HG03439 (cell line): ENCODE measurements at regions not wholly inside any gene's neighbourhood (a gene's known extent, or its start where the extent isn't known, plus 50 kb on each side); places are given as distances from the start of the nearest gene placed in this dataset.
"Not testable (repeated sequence)": the region's sequence is repeated elsewhere in the genome, so short reads cannot be mapped to it uniquely, and the experiment has no call there.

Experiments
- ATAC-seq: cut with Tn5 transposase; IDR thresholded peaks from one replicate; pipeline ENCODE4 v1.9.1; 2021; ENCODE audit warnings: mild to moderate bottlenecking, moderate library complexity; ENCODE audit not compliant: unreplicated experiment

- ATAC-seq: not testable (repeated sequence)
These were observed 258.8 kb upstream of the PRKX start for GRCh38 chrX:3972104-3972858.

- no peak for ATAC-seq
These were observed 255.3 kb upstream of the PRKX start for GRCh38 chrX:3968749-3969148.

DNA sequence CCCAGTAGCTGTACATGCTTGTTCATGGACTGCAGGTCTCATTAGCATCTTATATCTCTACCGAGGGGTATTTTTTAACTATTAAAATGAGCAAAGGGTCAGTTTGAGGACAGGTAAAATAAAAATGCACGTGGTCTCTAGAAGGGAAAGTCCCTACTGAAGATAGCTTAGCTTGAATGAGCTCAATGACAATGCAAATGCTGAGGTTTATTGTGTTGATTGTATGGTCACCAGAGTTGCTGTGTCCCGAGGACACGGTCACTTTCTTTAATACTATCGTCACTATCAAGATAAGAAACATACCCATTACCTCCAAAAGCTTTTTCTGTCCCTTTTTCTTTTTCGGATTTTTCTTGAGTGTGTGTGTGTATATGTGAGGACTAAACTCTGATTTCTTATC is 250.5 kb upstream of the PRKX start:
- ATAC-seq: no peak

DNA sequence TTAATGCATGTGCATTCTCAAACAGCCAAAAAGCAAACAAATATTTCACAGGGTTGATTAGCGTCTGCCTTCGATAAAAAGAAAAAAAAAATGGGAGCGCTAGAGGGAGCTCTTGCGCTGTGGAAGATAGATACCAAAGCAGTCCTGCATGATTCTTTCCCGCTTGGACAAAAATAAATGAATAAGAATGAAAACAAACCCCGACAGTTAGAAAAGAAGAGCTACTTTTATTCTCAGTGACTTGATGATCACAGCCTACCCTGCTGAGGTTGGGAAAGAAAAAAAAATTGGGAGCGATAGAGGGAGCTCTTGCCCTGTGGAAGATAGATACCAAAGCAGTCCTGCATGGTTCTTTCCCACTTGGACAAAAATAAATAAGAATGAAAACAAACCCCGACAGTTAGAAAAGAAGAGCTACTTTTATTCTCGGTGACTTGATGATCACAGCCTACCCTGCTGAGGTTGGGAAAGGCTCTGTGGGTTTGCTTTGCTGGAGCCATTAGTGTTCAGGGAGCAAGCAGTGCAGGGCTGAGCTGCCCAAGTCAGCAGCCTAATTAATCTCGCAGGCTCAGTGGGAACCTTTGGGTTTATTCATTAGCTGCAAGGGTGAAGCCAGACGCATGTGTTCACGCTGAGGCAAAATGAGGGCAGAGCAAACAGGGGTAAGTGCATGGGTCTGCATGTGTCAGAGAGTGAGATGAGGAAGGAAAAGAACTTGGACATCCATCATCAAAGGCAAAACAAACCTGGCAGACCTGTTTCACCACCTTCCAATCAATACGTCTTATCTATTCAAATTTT is 249.3 kb upstream of the PRKX start:
- ATAC-seq: no peak

GRCh38 chrX:3960952-3961351 is 247.5 kb upstream of the PRKX start:
- no peak for ATAC-seq

DNA sequence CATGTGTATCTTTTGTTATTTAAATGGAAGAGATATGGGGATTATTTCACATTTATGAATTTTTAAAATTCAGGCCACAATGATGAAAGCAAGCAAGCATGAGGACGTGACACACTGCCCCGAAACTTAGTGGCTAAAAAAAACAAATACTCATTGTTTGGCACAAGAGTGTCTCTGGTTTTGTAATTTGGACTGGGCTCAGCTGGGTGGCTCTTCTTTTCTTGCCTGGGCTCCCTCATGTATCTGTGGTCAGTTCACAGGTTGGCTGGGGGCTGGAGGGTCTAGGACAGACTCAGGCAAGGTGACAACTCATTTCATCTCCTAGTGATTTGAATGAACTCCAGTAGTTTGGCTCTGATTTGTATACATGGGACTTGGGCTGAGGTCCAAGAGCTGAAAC is 238.4 kb upstream of the PRKX start:
- no peak for ATAC-seq

- ATAC-seq: no peak
These were observed 236.9 kb upstream of the PRKX start for GRCh38 chrX:3950373-3950772.

GRCh38 chrX:3943965-3944364 is 230.5 kb upstream of the PRKX start:
- no peak for ATAC-seq

- no peak for ATAC-seq
These were observed 226.7 kb upstream of the PRKX start for GRCh38 chrX:3940000-3940610.

DNA sequence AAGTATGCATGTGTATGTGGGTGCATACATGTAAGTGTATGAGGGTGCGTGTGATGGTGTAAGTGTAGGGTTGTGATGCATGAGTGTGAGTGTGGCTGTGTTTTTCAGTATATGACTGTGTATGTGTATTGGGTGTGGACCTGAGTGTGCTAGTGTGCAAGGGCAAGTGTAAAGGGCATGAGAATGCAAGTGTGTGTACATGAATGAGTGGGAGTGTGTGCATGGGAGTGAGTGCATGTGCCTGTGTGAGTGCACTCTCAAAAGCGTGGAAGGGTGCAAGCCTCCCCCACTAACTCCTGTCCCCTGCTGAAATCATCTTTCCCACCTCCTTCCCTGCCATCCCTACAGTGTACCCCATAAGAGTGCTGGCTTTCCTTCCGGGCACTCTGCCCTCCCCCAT is 225.1 kb upstream of the PRKX start:
- no peak for ATAC-seq

GRCh38 chrX:3935196-3935595 is 221.7 kb upstream of the PRKX start:
- ATAC-seq: not testable (repeated sequence)

- peak; percentile 98 for ATAC-seq
These were observed 207.1 kb upstream of the PRKX start for GRCh38 chrX:3920424-3921017.

GRCh38 chrX:3919668-3920423 is 206.4 kb upstream of the PRKX start:
- not testable (repeated sequence) for ATAC-seq

- ATAC-seq: not testable (repeated sequence)
These were observed 201.4 kb upstream of the PRKX start for GRCh38 chrX:3914813-3915212.

GRCh38 chrX:3914059-3914458 is 200.6 kb upstream of the PRKX start:
- ATAC-seq: not testable (repeated sequence)

- ATAC-seq: not testable (repeated sequence)
These were observed 197.6 kb upstream of the PRKX start for GRCh38 chrX:3911012-3911411.

DNA sequence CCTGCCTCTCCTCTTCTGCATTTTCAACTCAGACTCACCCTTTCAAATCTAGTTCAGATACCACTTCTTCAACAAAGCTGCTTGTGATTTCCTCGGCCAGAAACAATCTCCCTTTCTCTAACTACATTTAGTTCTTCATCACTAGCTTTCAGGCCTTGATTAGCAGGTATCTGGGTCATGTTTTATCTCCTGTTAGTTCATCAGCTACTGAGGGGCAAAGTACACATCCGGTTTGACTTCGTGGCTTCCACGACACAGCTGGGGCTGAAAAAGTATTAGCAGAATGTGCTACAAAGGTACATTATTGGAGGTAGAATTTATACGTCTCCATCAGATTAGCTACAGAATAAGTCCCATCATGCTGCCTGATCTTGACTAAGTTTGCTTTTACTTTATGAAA is 197.2 kb upstream of the PRKX start:
- ATAC-seq: not testable (repeated sequence)

DNA sequence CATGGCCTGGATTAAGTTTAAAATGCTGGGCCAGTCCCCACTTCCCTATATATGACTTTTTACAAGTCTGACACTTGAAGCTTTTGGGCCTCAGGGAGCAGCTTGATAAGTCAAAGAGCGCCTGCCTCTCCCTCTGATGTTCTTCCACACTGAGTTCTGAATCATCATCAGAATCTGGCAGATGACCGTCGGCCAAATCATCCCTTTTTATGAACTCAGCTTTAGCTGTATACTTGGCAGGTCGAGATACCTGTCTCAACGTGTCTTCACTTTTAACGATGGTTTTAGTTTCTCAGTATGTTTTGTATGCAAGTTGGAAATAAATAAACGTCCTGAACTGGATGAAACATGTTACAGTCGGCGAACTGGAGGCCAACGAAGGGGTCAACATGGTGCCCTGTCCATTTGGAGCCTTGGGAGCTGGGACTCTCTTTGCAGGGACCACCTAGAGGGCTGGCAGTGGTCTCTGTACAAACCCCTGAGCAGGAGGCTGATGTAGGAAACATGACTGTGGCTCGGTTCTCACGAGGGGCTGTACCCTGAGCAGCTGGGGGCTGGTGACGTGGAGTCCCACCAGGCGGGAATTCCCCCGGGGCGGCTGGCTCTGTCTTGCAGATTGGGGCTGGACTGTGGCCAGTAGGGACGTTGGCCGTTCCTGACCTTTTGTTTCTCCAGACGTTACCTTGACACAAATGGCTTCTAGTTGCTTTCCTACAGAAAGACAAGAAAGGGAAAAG is 192.2 kb upstream of the PRKX start:
- ATAC-seq: not testable (repeated sequence)

GRCh38 chrX:3902222-3902621 is 188.8 kb upstream of the PRKX start:
- not testable (repeated sequence) for ATAC-seq

DNA sequence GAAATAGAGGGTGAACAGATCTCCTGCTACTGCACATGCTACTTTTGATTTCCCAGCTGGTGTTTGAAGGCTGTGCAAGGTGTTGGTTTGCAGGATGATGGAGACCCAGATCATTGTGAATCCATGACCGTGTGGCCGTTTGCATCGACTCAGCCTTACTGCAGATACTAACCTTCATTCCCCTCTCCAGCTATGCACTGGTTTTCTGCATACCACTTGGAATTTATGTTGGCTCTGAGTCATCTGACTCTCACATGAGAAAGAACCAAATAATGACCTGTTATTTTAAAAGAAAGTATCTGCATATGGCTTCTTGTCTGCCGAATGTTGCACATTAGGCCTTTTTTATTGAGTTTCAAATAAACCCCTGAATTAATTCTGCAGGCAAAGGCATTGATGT is 183.3 kb upstream of the PRKX start:
- not testable (repeated sequence) for ATAC-seq
